ACC112 (cell line): ENCODE measurements at regions not wholly inside any gene's neighbourhood (a gene's known extent, or its start where the extent isn't known, plus 50 kb on each side); places are given as distances from the start of the nearest gene placed in this dataset.

Experiments used
- H2AFZ ChIP-seq: fragments of 200-600 bp; sonication (generic); one replicate; pipeline ENCODE4 v1.6.0; 2017; ENCODE audit warnings: antibody characterized with exemption, low read length; ENCODE audit not compliant: unreplicated experiment
- H3K27ac ChIP-seq: fragments of 200-600 bp; sonication (generic); 2 replicates; pipeline ENCODE4 v1.5.1; 2014; ENCODE audit warnings: low read depth, mild to moderate bottlenecking, antibody characterized with exemption, low read length, moderate library complexity
- H3K27me3 ChIP-seq: fragments of 200-600 bp; sonication (generic); 2 replicates; pipeline ENCODE4 v1.6.1; 2014; ENCODE audit warnings: mild to moderate bottlenecking, antibody characterized with exemption, low read length, moderate library complexity, mixed read lengths; ENCODE audit not compliant: insufficient read depth
- H3K36me3 ChIP-seq: fragments of 200-600 bp; sonication (generic); 2 replicates; pipeline ENCODE4 v1.6.1; 2016; ENCODE audit warnings: mild to moderate bottlenecking, antibody characterized with exemption, low read length, moderate library complexity, mixed read lengths; ENCODE audit not compliant: insufficient read depth
- H3K4me1 ChIP-seq: fragments of 200-600 bp; sonication (generic); one replicate; pipeline ENCODE4 v1.6.1; 2016; ENCODE audit warnings: low read length, mixed read lengths; ENCODE audit not compliant: insufficient read depth, unreplicated experiment, control insufficient read depth
- H3K4me3 ChIP-seq: fragments of 200-600 bp; sonication (generic); 2 replicates; pipeline ENCODE4 v1.5.1; 2014; ENCODE audit warnings: mild to moderate bottlenecking, low read depth, low read length
- H3K79me2 ChIP-seq: fragments of 200-600 bp; sonication (generic); one replicate; pipeline ENCODE4 v1.6.0; 2016; ENCODE audit warnings: low read length; ENCODE audit not compliant: control insufficient read depth, unreplicated experiment, insufficient read depth

DNA sequence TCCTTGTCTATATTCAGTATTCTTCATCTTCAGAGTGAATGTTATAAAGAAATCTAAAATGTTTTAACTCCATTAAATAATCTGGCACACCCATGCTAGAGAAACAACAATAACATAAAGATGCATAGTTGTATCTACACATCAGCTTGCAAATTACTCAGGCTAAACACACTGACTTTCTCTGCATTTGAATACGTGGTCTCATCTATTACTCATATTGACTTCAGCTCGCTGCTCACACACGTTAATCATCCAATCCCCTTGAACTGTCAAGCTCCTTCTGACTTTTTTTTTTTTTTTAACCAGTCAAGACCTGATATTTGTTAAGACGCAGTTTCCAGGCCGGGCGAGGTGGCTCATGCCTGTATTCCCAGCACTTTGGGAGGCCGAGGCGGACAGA is 1137.3 kb upstream of the CADM2 start:
- H3K27ac ChIP-seq = no peak overlapping the region
- no peak overlapping the region for H2AFZ ChIP-seq
- H3K4me3 ChIP-seq = no peak overlapping the region
- no peaks in the 10 kb centered on the region for H3K4me1 ChIP-seq
- no peaks in the 10 kb centered on the region for H3K79me2 ChIP-seq
- H3K36me3 ChIP-seq = no peaks in the 10 kb centered on the region
- no peaks in the 10 kb centered on the region for H3K27me3 ChIP-seq

DNA sequence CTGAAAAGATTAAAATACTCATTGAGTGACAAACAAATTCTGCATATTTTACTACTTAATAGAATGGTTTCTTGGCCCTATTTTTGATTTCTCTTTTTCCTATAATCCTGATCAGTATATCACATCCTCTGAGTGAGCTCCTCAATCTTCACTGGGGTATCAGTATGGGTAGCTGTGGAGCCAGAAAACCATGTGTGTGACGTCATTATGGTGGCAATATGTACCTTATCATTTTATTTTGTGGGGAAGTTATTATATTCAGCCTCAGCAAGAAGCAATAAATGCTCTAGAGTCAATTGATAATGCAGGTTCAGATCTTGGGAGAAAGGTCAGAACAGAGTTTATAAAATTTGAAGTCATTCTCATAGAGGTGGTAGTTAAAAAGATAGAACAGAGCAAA is 1135.7 kb upstream of the CADM2 start:
- Histone ChIP-seq H3K27ac (no peak overlapping the region), H3K79me2 (no peaks in the 10 kb centered on the region), H3K27me3 (no peaks in the 10 kb centered on the region), H3K4me1 (no peaks in the 10 kb centered on the region), H2AFZ (no peak overlapping the region), H3K4me3 (no peak overlapping the region), H3K36me3 (no peaks in the 10 kb centered on the region)

DNA sequence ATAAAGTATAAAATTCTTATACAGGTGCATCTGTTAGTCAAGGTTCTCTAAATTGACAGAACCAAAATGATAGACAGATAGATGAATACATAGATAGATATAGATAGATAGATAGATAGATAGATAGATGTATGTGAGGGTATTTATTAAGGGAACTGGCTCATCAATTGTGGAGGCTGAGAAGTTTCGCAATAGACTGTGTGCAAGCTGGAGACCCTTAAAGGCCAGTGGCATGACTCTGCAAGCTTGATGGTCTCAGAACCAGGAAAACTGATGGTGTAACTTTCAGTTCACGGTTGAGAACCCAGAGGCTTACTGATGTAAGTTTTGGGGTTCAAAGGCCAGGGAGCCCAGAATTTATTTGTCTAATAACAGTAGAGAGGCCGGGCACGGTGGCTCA is 1123.7 kb upstream of the CADM2 start:
- no peaks in the 10 kb centered on the region for H3K36me3 ChIP-seq
- H3K79me2 ChIP-seq = no peaks in the 10 kb centered on the region
- no peaks in the 10 kb centered on the region for H3K27me3 ChIP-seq
- no peak overlapping the region for H2AFZ ChIP-seq
- H3K4me3 ChIP-seq = no peak overlapping the region
- no peak overlapping the region for H3K27ac ChIP-seq
- H3K4me1 ChIP-seq = no peaks in the 10 kb centered on the region

DNA sequence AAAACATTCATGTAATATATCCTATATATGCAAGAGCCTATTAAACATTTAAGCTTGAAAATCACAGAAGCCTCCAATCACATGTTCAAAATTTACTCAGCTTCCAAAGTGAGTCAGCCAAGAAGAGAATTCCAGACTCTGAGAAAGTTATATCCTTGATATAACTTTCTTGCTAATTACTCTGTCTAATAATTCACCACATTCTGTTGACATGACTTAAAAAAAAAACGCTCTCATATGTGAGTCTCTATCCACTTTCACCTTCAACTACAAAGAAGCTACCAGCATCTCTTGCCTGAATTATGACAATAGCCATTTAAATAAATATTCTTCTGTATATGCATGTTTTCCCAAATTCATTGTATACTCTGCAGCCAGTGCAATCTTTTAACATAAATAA is 1116.3 kb upstream of the CADM2 start:
- Histone ChIP-seq H3K27ac (no peak overlapping the region), H3K36me3 (no peaks in the 10 kb centered on the region), H3K4me3 (no peak overlapping the region), H3K4me1 (no peaks in the 10 kb centered on the region), H3K79me2 (no peaks in the 10 kb centered on the region), H2AFZ (no peak overlapping the region), H3K27me3 (no peaks in the 10 kb centered on the region)

DNA sequence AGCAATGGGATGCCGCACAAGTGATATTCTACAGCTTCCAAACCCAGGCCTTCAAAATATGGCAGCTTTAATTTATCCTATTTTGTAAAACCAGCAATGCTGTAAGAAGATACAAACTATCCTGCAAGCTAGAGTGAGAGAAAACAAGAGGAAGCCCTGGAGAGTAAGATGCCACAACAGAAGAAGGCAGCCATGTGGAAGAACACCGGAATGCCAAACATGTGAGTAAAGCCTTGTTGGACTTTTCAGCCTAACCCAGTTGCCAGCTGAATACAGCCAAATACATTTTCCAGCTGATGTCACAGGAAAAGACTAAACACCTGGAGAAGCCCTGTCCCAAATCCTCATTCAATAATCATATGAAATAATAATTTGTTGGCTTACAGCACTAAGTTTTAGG is 1115.1 kb upstream of the CADM2 start:
- H3K36me3 ChIP-seq = no peaks in the 10 kb centered on the region
- no peaks in the 10 kb centered on the region for H3K27me3 ChIP-seq
- H3K27ac ChIP-seq = no peak overlapping the region
- H3K4me3 ChIP-seq = no peak overlapping the region
- no peaks in the 10 kb centered on the region for H3K4me1 ChIP-seq
- H3K79me2 ChIP-seq = no peaks in the 10 kb centered on the region
- H2AFZ ChIP-seq = no peak overlapping the region

DNA sequence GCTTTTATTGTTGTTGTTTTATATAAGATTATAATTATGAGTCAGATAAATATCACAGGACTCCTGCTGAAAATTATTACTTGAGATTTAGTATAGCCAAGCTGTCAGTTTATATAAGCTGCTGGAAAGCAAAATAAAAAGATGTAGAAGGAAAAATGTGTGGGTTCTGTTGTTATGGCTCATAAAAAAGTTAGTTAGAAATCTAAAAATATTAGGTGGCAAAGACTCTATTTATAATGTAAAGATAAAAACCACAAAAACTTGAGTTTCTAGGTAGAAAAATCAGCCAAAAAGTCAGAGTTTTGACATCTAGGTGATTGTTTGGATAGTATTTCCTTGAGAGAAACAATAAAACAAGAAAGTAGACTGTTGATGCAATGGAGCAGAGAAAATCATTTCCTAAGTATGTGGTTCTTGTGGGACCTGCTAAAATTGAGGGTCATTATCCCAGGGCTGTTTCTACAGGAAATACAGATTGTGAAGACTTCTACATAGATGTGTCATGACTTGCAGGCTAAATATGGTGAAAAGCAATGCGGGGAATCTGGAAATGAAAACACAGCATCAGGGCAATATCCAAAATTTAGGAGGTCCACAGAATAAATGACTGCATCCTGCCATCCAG is 1109.6 kb upstream of the CADM2 start:
- Histone ChIP-seq H2AFZ (no peak overlapping the region), H3K4me3 (no peak overlapping the region), H3K27ac (no peak overlapping the region), H3K27me3 (no peaks in the 10 kb centered on the region), H3K4me1 (no peaks in the 10 kb centered on the region), H3K36me3 (no peaks in the 10 kb centered on the region), H3K79me2 (no peaks in the 10 kb centered on the region)

DNA sequence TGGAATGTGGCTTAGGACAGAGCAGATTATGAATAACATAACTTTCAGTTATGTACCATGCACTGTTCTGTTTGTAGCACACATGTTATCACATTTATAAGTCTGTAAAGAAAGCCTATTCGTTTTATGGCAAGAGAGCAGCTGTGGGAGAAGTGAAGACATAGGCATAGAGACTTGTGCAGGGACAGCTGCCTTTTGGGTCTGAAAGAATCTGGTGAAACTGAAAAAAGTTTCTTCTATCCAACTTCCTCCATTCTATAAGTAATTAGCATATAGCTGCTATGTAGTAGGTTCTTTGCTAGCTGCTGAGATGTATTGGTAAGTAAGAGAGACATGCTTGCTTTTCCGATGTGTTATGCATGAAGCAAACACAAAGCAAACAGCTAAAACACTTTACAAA is 1095.4 kb upstream of the CADM2 start:
- Histone ChIP-seq H2AFZ (no peak overlapping the region), H3K4me1 (no peaks in the 10 kb centered on the region), H3K36me3 (no peaks in the 10 kb centered on the region), H3K27ac (no peak overlapping the region), H3K79me2 (no peaks in the 10 kb centered on the region), H3K4me3 (no peak overlapping the region), H3K27me3 (no peaks in the 10 kb centered on the region)

DNA sequence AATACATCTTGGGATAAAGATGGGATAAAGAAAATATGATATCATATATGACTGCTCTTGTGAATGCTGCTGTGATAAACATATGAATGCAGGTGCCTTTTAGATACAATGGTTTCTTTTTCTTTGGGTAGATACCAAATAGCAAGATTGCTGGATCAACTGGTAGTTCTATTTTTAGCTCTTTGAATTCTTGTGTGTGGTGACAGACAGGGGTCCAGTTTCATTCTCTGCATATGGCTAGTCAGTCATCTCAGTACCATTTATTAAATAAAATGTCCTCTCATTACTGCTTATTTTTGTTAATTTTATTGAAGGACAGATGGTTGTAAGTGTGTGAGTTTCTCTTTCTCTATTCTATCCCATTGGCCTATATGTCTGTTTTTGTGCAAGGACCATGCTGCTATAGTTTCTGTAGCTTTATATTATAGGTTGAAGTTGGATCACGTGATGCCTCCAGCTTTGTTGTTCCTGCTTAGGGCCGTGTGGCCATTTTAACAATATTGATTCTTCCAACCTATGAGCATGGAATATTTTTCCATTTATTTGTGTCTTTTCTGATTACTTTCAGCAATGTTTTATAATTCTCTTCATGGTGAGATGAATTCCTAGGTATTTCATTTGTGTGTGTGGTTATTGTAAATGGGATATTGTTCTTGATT is 1089.8 kb upstream of the CADM2 start:
- no peak overlapping the region for H2AFZ ChIP-seq
- no peak overlapping the region for H3K27ac ChIP-seq

DNA sequence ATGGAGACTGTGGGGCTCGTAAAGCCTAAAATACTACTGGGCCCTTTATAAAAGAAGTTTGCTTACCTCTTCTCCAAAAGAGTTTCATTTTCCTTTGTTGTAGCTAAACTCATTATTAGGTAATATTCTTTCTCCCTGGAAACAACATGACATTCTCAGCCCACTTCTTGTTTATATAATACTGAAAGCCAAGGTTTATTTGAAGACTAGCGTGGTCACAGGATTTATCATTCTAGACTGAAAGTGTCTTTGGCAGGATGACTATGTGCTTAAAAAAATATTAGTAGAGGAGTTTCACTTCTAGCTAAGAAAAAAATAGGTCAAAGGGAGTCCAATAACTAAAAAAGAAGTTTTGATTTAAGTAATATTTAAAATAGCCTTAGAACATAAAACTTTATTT is 1085.2 kb upstream of the CADM2 start:
- H3K4me1 ChIP-seq = no peaks in the 10 kb centered on the region
- H3K36me3 ChIP-seq = no peaks in the 10 kb centered on the region
- no peaks in the 10 kb centered on the region for H3K79me2 ChIP-seq
- no peak overlapping the region for H3K27ac ChIP-seq
- no peaks in the 10 kb centered on the region for H3K27me3 ChIP-seq
- H2AFZ ChIP-seq = no peak overlapping the region
- no peak overlapping the region for H3K4me3 ChIP-seq

More for the DNA sequence above, 1089.8 kb upstream of the CADM2 start:
- H3K4me1 ChIP-seq = no peaks in the 10 kb centered on the region
- no peaks in the 10 kb centered on the region for H3K79me2 ChIP-seq
- no peaks in the 10 kb centered on the region for H3K36me3 ChIP-seq
- no peaks in the 10 kb centered on the region for H3K27me3 ChIP-seq
- H3K4me3 ChIP-seq = no peak overlapping the region

DNA sequence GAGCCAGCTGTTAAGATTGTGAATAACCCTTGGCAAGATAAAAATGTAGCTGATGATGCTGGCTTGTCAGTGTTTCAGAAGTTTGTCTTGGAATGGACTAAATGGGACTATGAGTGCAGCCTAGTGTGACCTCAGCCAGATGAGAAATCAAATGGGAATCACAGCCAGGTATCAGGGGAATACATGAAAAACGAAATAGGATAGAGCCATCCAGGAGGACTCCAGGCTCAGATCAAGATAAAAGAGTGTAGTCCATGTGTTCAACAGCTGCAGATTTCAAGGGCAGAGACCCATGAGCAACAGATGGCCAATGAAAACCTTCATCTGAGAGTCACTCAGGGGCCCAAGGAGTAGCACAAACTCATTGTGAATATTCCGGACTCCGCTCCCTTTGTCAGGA is 1080.9 kb upstream of the CADM2 start:
- no peak overlapping the region for H3K4me3 ChIP-seq
- H3K79me2 ChIP-seq = no peaks in the 10 kb centered on the region
- no peaks in the 10 kb centered on the region for H3K36me3 ChIP-seq
- no peaks in the 10 kb centered on the region for H3K27me3 ChIP-seq
- H2AFZ ChIP-seq = no peak overlapping the region
- H3K27ac ChIP-seq = no peak overlapping the region
- H3K4me1 ChIP-seq = no peaks in the 10 kb centered on the region

DNA sequence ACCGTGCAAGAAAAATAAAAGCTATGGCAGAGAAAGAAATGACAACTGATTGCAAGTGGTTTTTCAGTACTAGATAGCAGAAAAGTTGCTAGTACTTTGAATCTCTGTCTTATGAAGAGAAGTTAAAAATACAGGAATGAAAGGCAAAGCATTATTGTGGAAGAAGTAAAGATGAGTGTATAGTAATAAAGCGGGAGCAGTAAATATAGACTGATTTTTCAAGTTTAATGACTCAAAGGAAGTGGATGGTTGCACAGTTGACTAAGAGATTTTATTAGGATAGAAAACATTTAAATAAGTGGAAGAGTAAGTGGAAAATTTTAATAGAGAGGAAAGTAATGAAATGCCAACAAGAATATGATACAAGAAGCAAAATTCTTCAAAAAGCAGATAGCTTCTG is 1076.1 kb upstream of the CADM2 start:
- Histone ChIP-seq H3K27ac (no peak overlapping the region), H3K79me2 (no peaks in the 10 kb centered on the region), H3K36me3 (no peaks in the 10 kb centered on the region), H3K27me3 (no peaks in the 10 kb centered on the region), H2AFZ (no peak overlapping the region), H3K4me3 (no peak overlapping the region), H3K4me1 (no peaks in the 10 kb centered on the region)
